ENCODE measurements at regions not wholly inside any gene's neighbourhood (a gene's known extent, or its start where the extent isn't known, plus 50 kb on each side); places are given as distances from the start of the nearest gene placed in this dataset.

GRCh38 chr4:63566658-63567057, 842.6 kb downstream of the TECRL start:
- ATAC-seq (no peak), DNase-seq (ENCODE audit: low read depth, low spot score) (no peak)
- CTCF ChIA-PET: no interaction called here
- in situ Hi-C loops (cut with HindIII; ENCODE audit: low pct_unique_long_range_greater_than_20kb, low sequenced_read_pairs) (no loop called here), intact Hi-C loops (cut with micrococcal nuclease; ENCODE audit: unreplicated experiment) (no loop called here)
- no peaks in the 10 kb centered on the region for H3K36me3 ChIP-seq (ENCODE audit: control insufficient read depth, insufficient read depth, low read length)
- no peak overlapping the region for H3K4me3 ChIP-seq (ENCODE audit: low read depth in 2 of 2, low read length in 2 of 2)
- no peak overlapping the region for H3K27ac ChIP-seq (ENCODE audit: low read length)
- POLR2A ChIA-PET: no interaction called here
- no TSS peak for BruUV-seq (replicated peaks)
- no peaks in the 10 kb centered on the region for H3K4me1 ChIP-seq (ENCODE audit: control insufficient read depth, insufficient read depth, low read length)
- TF ChIP-seq, protein P1, sequence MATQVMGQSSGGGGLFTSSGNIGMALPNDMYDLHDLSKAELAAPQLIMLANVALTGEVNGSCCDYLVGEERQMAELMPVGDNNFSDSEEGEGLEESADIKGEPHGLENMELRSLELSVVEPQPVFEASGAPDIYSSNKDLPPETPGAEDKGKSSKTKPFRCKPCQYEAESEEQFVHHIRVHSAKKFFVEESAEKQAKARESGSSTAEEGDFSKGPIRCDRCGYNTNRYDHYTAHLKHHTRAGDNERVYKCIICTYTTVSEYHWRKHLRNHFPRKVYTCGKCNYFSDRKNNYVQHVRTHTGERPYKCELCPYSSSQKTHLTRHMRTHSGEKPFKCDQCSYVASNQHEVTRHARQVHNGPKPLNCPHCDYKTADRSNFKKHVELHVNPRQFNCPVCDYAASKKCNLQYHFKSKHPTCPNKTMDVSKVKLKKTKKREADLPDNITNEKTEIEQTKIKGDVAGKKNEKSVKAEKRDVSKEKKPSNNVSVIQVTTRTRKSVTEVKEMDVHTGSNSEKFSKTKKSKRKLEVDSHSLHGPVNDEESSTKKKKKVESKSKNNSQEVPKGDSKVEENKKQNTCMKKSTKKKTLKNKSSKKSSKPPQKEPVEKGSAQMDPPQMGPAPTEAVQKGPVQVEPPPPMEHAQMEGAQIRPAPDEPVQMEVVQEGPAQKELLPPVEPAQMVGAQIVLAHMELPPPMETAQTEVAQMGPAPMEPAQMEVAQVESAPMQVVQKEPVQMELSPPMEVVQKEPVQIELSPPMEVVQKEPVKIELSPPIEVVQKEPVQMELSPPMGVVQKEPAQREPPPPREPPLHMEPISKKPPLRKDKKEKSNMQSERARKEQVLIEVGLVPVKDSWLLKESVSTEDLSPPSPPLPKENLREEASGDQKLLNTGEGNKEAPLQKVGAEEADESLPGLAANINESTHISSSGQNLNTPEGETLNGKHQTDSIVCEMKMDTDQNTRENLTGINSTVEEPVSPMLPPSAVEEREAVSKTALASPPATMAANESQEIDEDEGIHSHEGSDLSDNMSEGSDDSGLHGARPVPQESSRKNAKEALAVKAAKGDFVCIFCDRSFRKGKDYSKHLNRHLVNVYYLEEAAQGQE (IDR thresholded peaks at IDR 0.05; ENCODE audit: insufficient read depth in 1 of 2, low read depth in 2 of 2, low read length in 1 of 2): no peak
- TF ChIP-seq POLR2AphosphoS5 (IDR thresholded peaks at IDR 0.05; ENCODE audit: low read depth, low read length) (no peak), TCF7L2 (IDR thresholded peaks at IDR 0.05; ENCODE audit: low read depth, low read length) (no peak), SIN3A (IDR thresholded peaks at IDR 0.05; ENCODE audit: borderline replicate concordance, insufficient read depth, low read depth, low read length) (no peak), CTCF (IDR thresholded peaks at IDR 0.05) (no peak)
- no peaks in the 10 kb centered on the region for H3K9me3 ChIP-seq (ENCODE audit: control insufficient read depth, insufficient read depth, low read depth, low read length)
- no peaks in the 10 kb centered on the region for H3K27me3 ChIP-seq (ENCODE audit: control insufficient read depth, insufficient read depth, low read length)

DNA sequence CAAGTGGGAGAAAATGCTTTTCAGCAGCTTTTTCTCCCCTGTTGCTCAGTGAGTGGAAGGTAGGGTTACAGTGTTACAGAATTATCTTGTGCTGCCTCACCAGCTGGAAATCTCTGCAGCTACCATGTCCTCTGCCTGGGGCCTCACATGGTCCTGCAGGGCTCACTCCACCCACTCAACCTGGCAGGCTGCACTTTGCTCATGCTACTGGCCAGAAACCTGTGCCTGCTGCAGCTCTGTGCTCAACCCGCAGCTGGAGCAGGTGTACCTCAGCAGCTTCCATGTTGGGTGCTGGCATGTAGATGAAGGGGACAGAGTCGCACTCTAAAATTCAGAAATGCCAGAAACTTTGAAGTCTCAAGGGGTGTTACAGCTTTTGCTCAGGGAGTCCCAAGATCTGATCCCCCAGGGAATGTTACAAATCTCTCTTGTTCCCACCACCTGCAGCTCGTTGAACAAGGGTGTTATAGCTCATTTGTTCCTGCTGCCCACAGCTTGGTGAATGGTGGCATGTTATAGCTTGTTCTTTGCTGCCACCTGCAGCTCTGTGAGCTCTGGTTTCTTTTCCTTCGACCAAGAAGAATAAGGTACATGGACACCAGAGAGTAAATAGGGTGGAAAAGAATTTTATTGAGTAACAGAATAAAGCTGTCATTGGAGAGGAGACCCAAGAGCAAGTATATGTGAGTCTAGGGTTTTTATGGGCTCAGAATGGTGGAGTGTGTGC, 845.8 kb downstream of the TECRL start:
- H3K36me3 ChIP-seq (ENCODE audit: control insufficient read depth, insufficient read depth, low read length): no peaks in the 10 kb centered on the region
- DNase-seq (ENCODE audit: low read depth, low spot score): no peak
- H3K9me3 ChIP-seq (ENCODE audit: control insufficient read depth, insufficient read depth, low read depth, low read length): no peaks in the 10 kb centered on the region
- in situ Hi-C loops (cut with HindIII; ENCODE audit: low pct_unique_long_range_greater_than_20kb, low sequenced_read_pairs) (no loop called here), intact Hi-C loops (cut with micrococcal nuclease; ENCODE audit: unreplicated experiment) (no loop called here)
- H3K27ac ChIP-seq (ENCODE audit: low read length): no peak overlapping the region
- CTCF ChIA-PET: interaction anchor here (0.6 to 0.7 kb wide), 2 partner anchors 447 to 1933 kb away, joined by 3 to 4 read pairs; no protein-coding TSS in a partner anchor
- H3K4me1 ChIP-seq (ENCODE audit: control insufficient read depth, insufficient read depth, low read length): no peaks in the 10 kb centered on the region
- BruUV-seq (replicated peaks): no TSS peak
- no peak for ATAC-seq
- TF ChIP-seq CTCF (IDR thresholded peaks at IDR 0.05): peak; percentile 16; the same call in 1 of the 2 replicates
- TF ChIP-seq TCF7L2 (IDR thresholded peaks at IDR 0.05; ENCODE audit: low read depth, low read length): no peak
- no peak overlapping the region for H3K4me3 ChIP-seq (ENCODE audit: low read depth in 2 of 2, low read length in 2 of 2)
- no peaks in the 10 kb centered on the region for H3K27me3 ChIP-seq (ENCODE audit: control insufficient read depth, insufficient read depth, low read length)
- POLR2A ChIA-PET: no interaction called here

Data from Panc1 (cell line).